Astrocyte (in vitro differentiated cells and primary cell): ENCODE measurements at regions not wholly inside any gene's neighbourhood (a gene's known extent, or its start where the extent isn't known, plus 50 kb on each side); places are given as distances from the start of the nearest gene placed in this dataset.
"Not testable (repeated sequence)": the region's sequence is repeated elsewhere in the genome, so short reads cannot be mapped to it uniquely, and the experiment has no call there.

Experiments used
- EZH2 ChIP-seq: IDR thresholded peaks from 2 replicates; pipeline ENCODE4 v1.6.1; 2012; ENCODE audit warnings: mild to moderate bottlenecking, low read length, inconsistent platforms; ENCODE audit not compliant: insufficient read depth
- TF ChIP-seq, protein P1 (sequence below): IDR thresholded peaks from 2 replicates; pipeline ENCODE4 v1.5.1; 2011; ENCODE audit warnings: low read depth, mild to moderate bottlenecking, inconsistent platforms, low read length, moderate library complexity; ENCODE audit not compliant: insufficient read depth

DNA sequence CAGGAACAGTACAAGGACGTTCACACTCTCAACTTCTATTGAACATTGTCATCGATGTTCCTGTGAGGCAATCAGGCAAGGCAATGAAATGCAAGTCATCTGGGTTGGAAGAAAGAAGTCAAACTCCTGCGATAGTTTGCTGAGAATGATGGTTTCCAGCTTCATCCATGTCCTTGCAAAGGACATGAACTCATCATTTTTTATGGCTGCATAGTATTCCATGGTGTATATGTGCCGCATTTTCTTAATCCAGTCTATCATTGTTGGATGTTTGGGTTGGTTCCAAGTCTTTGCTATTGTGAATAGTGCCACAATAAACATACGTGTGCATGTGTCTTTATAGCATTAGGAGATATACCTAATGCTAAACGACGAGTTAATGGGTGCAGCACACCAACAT is 180.0 kb downstream of the RTP5 start:
- TF ChIP-seq EZH2, result not testable (repeated sequence)
- TF ChIP-seq, protein P1, sequence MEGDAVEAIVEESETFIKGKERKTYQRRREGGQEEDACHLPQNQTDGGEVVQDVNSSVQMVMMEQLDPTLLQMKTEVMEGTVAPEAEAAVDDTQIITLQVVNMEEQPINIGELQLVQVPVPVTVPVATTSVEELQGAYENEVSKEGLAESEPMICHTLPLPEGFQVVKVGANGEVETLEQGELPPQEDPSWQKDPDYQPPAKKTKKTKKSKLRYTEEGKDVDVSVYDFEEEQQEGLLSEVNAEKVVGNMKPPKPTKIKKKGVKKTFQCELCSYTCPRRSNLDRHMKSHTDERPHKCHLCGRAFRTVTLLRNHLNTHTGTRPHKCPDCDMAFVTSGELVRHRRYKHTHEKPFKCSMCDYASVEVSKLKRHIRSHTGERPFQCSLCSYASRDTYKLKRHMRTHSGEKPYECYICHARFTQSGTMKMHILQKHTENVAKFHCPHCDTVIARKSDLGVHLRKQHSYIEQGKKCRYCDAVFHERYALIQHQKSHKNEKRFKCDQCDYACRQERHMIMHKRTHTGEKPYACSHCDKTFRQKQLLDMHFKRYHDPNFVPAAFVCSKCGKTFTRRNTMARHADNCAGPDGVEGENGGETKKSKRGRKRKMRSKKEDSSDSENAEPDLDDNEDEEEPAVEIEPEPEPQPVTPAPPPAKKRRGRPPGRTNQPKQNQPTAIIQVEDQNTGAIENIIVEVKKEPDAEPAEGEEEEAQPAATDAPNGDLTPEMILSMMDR, result not testable (repeated sequence)
